Nucleus accumbens (tissue), 56 donors: ENCODE measurements at regions not wholly inside any gene's neighbourhood (a gene's known extent, or its start where the extent isn't known, plus 50 kb on each side); places are given as distances from the start of the nearest gene placed in this dataset.
"Not testable (repeated sequence)": the region's sequence is repeated elsewhere in the genome, so short reads cannot be mapped to it uniquely, and the experiment has no call there.

Experiments
- DNase-seq, 56 donors: peaks; one replicate each; lab custom pipeline; 2025; lab: John Stamatoyannopoulos, UW

DNA sequence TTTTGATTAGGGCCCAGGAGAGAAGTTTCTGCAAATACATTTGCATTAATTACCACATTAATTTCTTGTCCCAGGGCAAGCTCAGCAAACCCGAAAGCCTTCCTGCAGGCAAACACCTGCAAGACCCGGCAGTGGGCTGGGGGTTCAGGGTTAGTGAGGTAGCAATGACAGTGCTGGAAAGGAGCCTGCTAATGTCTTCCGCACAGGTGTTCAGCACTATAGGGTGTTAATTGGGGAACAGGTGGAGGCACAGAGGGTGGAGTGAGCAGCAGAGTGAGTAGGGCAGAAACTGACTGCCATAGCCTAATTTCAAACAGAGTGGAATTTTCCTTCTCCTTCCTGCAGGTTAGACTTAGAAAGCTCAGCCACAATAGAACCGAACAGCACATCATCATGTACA lies 50.9 kb upstream of the UBASH3B start:
- no peak for DNase-seq

DNA sequence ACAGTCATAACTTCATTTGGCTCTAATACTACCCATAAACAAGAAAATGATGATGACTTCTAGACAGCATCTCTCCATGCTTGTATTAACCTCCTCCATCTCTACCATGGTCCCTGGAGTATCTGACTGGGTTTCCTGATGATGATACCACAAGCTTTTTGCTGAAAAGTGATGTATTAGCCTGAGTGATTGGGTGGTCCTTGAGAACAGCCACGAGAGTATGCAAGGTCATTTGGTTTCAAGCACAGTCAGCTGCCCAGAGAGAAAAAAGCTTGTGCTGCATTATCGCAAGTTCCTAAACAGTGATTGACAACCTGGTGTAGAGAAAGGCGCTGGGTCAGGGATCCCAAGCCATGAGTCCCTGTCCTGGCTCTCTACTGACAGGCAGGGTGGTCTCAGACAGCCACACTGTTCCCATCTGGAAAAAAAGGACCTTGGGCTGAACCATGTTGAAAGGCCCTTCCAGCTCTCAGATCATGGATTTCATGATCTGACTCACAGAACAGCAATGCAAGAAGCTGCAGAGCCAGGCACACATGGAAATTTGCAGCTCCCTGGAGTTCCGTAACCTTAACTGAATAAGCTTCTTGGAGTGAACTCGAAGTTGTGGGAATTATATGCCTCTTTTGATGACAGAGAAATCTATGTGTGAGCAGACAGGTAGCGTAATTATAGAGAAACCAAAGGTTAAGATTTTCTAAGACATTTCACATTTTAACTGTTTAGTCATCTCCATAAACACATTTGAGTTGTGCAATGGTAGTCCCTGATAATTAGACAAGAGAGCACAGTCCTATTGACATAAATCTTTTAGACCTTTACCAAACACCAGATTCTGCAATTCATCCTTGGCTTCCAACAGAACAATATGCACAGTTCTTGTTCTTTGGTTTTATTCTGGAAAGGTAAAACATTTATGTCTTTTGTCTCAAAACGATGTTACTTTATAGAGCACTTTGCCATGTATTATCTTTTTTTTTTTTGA lies 54.1 kb upstream of the UBASH3B start:
- peak in 1 of 56 donors; percentile 2 for DNase-seq

DNA sequence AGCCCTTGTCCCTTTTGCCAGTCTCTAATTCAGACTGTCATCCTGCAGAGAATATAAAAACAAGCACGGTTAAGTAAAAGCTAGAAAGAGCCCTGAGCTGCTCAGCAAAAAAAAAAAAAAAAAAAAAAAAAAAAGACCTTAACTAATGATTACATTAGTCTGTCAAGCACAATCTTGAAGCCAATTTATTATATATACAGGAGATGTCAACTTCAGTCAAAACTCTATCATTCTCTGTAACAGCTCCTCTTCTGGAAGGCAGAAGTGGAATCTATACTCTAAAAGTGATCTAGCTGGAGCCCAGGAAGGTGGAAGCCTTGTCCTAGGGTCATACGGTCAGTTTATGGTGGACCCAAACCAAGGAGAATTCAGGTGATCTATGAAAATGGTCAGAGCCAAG lies 55.2 kb upstream of the UBASH3B start:
- no peak for DNase-seq

DNA sequence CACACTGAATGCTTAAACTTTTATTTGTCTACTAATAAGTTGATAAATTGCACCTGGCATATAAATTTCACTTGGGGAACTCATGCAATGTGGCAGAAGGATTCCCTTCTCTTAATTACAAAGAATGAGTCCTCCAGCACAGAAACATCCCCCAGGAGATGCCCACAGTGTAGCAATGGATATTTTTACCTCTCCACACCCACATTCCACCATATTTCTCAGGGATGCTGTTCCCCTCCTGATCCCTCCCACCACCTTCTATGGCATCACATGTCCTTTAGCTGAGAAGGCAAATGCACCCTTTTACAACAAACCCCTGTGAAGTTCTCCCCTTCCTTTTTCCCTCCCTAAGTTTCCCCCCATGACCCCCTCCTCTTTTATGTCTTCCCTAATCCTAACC lies 56.1 kb upstream of the UBASH3B start:
- DNase-seq: no peak

DNA sequence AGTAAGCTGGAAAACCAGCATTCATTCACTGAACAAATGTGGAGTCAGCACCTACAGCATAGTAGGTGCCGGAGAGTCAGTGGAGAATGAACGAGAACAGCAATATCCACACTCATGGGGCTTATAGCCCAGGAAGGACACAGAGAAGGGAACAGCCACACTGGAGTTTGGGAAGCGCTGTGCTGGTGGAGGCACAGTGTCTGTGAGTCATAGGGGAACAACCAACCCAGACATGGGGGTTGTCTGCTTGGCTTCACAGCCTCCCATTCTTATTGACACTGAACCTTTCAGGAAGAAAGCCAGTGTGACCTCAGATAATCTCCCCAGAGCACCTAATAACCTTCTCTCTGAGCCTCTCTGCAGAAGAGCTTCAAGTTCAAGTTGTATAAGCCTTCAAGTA lies 56.6 kb upstream of the UBASH3B start:
- no peak for DNase-seq

DNA sequence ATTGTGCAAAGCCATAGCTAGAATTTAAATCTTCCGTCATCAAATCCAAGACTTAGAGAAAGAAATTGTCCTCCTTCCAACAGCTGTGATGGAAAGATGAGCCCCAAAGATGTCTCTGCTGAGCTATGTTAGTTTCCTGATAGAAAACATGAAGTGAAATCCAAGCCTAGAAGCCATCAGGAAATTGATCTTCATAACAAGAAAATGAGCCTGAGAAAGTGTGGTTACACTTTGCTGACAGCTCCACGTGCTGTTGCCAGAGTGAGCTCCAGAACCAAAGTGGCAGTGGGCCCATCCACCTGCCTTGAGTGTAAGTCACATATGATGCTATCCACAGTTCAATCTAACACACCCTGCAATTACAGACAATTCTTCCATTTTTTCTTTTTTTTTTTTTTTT lies 58.0 kb upstream of the UBASH3B start:
- no peak for DNase-seq

DNA sequence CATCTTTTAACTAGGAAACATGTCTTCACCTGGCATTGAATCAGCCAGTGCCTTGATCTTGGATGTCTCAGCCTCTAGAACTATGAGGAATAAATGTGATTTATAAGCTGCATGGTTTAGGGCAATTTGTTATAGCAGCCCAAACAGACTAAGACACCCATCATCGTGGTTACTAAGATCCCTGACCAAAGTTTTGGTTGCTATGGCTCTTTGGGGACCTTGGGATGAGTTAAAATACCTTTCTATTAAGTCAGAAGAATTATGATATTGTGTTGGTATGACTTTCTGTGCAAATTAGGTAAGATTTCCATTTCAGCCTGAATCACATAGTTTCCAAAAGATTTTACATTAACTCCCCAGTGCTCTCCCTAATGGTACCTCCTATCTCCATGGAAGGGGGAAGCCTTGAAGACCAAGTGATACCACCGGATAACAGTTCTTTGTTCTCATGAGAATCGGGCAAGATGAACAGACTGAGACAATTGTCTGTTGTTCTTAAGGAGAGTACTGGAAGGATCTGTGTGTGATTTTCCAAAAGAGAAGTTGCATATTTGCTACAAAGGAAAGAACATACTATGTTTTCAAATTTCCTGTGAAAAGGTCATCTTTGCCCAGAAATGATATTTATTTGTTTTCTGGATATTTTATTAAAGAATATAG lies 60.4 kb upstream of the UBASH3B start:
- no peak for DNase-seq

DNA sequence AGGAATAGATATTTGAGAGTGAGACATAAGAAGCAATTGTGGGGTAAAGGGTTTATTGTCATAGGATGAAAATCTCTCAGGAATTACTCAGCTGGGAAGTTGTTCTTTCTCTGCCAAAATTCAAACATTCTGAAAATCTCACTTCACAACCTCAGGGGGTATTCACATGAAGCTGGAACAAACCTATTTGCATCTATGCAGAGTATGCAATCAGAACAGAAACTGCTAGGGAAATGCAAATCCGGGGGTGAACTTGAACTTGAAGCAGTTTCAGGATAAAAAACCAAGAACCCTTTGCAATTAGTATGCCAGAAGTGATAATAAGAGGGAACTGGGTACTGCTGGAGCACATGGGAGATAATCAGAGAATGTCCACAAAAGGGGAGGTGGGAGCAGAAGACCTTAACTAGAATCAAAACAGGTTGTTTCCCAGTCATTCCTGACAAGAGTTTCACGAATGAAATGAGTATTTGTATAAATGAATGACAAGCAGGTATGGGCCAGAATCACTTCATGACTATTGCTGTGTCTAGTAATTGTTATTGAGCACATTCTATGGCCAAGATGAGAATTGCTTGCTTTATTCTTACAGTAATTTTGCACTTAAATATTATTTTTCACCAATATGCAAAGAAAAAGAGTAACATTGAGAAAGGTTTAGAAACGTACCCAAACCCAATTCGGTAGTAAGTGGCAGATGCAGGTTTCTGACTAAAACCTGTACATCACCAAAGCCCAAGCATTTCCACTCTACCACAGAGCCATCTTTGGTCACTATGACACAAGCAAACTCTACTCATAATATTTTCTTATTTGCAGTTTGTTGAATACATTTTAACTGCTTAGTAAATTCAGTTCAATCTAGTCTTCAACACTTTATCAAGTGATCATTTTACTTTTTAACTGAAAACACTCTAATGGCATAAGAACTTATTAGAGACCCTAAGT lies 61.8 kb upstream of the UBASH3B start:
- no peak for DNase-seq

DNA sequence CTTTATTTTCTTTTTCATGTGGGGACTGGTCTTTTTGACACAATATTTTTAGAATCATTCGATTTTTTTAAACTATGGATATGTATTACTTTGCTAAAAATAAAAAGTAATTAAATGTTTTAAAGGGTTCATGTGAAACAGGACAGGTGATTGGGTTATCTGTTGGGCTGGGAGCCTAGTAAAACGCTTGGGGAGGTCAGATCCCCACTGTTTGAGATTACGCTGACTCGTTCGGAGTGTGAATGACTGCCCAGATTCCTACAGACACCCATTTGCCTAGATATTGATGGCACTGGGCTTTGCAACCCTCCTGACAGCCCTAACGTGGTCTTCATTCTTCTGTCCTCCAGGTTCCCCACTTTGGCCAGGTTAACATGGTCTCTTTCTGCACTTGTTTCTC lies 62.9 kb upstream of the UBASH3B start:
- DNase-seq: no peak

DNA sequence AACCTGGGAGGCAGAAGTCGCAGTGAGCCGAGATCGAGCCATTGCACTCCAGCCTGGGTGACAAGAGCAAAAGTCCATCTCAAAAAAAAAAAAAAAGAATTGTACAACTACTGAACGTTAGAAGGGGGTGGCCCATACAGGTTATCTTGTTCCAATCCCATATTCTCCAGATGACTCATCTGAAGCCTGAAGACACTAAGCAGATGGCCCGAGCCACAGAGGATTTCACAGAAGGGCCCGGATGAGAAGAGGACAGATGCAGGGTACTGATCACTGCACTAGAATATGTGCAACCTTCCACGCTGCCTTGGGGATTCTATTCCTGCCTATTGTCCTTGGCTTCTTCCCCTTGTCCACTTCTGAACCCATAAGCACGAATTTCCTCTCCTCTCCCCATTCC lies 70.9 kb upstream of the UBASH3B start:
- DNase-seq: no peak

DNA sequence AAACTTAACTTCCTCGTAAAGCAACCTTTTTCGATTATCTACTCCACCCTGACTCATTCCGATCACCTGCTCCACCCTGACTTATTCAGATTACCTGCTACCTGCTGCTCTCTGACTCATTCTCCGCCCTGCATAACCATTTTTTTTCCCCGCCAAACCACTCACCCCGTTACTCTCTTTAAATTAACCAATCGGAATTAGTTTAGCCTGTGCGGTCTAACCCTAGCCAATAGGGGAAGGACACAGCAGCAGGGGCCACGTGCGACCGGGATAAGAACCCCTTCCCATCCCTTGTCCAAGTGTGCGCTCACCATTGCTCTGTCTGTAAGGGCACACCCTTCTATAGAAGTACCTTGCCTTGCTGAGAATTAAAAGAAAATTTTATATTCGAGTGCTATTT lies 75.5 kb upstream of the UBASH3B start:
- DNase-seq: peak in 7 of 56 donors; percentile 7 to 31 (median 13)

DNA sequence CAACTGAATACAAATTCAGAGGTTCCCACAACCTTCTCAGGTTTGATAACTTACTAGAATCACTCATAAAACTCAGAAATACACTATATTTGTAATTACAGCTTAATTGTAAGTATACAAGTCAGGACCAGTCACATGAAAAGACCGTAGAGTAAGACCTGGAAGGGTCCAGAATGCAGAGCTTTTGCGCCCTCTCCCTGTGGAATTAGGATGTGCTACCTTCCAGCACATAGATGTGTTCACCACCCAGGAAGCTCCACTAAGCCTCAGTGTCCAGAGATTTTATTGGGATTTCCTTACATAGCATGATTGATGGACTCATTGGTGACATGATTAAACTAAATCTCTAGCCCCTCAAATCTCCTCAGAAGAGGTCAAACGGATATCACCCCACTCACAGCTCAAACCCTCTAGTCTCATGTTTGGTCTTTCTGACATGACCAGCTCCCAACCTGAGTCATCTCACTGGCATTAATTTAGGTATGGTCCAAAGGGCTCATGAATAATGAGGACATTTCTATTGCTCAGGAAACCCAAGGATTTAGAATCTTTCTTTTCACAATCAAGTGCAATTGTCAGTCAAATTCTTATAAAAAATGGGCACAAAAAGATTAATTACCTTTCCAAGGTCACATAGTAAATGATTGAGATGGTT lies 77.2 kb upstream of the UBASH3B start:
- DNase-seq: no peak

DNA sequence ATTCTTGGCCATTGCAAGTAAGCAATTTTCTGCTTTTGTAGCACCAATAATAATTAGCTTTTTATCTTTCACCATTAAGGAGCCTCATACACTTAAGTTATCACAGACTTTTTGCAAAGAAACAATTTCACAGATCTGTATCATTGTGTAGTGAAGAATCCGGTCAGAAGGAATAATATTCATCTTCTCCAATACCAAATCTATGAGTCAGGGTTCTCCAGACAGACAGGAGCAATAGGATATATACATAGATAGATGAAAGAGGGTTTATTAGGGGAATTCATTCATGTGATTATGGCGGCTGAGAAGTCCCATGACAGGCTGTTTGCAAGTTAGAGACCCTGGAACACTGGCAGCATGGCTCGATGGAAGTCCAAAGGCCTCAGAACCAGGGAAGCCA lies 82.9 kb upstream of the UBASH3B start:
- no peak for DNase-seq

DNA sequence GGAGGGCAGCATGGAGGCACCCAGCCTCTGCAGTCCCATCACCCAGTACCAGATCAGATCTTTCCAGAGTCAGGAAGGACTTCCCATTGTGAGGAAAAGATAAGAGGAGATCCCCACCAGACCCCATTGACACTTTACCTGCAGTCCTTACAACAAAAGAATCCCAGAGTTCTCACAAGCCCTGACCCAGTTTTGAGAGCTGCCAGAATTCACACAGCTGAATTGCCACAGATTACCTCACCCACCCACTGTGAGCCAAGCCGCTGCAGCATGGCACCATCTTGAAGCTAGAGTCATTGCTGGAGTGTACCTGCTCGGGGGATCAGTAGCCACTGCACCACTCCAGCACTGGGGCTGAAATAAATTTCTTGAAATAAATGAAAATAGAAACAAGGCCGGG lies 91.8 kb upstream of the UBASH3B start:
- DNase-seq: no peak

DNA sequence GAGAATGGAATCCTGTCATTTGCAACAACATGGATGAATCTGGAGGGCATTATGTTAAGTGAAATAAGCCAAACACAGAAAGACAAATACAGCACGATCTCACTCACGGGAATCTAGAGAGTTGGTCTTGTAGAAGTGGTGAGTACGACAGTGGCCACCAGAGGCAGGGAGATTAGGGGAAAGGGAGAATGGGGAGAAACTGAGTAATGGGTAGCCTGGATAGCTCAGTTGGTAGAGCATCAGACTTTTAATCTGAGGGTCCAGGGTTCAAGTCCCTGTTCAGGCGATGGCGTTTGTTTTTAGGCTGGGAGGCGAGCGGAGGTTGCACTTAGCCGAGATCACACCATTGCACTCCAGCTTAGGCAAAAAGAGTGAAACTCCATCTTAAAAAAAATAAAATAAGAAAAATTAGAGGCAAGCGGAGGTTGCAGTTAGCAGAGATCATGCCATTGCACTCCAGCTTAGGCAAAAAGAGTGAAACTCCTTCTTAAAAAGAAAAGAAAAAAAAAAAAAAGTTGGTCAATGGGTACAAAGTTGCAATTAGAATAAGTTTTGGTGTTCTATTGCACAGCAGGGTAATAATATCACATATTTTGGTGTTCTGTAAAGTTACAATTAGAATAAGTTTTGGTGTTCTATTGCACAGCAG lies 95.7 kb upstream of the UBASH3B start:
- no peak for DNase-seq

DNA sequence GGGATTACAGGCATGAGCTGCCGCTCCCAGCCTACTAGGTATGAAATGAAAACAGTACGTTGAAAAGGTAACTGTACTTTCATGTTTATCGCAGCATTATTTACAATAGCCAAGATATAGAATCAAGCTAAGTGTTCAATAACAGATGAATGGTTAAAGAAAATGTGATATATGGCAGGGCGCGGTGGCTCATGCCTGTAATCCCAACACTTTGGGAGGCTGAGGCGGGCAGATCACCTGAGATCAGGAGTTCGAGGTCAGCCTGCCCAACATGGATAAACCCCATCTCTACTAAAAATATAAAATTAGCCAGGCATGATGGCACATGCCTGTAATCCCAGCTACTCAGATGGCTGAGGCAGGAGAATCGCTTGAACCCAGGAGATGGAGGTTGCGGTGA lies 96.3 kb upstream of the UBASH3B start:
- DNase-seq: not testable (repeated sequence)

DNA sequence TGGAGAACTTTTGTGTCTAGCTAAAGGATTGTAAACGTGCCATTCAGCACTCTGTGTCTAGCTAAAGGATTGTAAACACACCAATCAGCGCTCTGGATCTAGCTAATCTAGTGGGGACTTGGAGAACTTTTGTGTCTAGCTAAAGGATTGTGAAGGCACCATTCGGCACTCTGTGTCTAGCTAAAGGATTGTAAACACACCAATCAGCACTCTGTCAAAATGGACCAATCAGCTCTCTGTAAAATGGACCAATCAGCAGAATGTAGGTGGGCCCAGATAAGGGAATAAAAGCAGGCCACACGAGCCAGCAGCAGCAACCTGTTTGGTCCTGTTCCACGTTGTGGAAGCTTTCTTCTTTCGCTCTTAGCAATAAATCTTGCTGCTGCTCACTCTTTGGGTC lies 98.4 kb upstream of the UBASH3B start:
- not testable (repeated sequence) for DNase-seq

DNA sequence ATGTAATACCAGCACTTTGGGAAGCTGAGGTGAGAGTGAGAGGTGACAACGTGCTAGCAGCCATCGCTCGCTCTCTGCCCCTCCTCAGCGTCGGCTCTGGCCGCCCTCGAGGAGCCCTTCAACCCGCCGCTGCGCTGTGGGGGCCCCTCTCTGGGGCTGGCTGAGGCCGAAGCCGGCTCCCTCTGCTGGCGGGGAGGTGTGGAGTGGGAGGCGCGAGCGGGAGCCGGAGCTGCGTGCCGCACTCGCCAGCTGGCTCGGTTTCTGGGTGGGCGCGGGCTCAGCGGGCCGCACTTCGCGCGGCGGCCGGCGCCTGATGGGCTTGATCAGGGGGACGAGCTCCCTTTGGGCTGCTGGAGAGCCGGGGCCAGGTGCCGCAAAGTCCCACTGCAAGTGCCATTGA lies 98.9 kb upstream of the UBASH3B start:
- peak in 5 of 56 donors; percentile 4 to 36 (median 28) for DNase-seq

DNA sequence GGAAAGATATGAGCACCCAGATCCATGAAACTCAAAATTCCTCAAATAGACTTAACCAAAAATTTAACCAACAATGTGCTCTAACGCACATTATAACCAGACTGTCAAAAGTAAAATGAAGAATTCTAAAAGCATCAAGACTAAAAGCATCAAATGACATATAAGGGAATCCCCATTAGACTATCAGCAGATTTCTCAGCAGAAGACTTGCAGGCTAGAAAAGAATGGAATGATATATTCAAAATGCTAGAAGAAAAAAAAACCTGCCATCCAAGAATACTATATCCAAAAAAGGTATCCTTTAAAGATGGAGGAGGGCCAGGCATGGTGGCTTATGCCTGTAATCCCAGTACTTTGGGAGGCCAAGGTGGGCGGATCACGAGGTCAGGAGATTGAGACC lies 117.5 kb upstream of the UBASH3B start:
- no peak for DNase-seq

DNA sequence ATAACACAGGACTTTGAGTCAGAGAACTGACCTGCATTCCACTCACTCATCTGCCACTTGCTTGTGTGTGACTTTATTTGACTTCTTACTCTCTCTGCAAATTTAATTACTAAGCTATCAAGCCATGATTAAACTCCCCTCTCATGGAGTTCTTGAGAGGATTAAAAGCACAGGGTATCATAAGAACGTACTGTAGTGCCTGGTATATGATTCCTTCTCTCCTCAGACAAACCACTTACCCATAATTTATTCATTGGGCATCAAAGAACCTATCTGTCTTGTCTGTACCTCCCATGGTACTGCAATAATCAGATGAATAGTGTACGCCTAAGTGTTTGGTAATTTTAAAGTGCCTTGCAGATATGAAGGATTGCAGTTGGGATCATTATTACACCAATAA lies 130.6 kb upstream of the UBASH3B start:
- no peak for DNase-seq
